Liver (tissue), 8 donors: ENCODE measurements at regions not wholly inside any gene's neighbourhood (a gene's known extent, or its start where the extent isn't known, plus 50 kb on each side); places are given as distances from the start of the nearest gene placed in this dataset.

Experiments
- DNase-seq: peaks from one replicate; pipeline ENCODE4 v3.0.0-alpha.2; 2017; ENCODE audit warnings: low spot score
- H3K27ac ChIP-seq, 2 donors: one replicate each; pipeline ENCODE4 v1.7.0; 2013; ENCODE audit warnings: inconsistent platforms in 2 of 2, low read length in 2 of 2, control low read depth in 1 of 2, low read depth in 1 of 2, mild to moderate bottlenecking in 1 of 2
- H3K27me3 ChIP-seq, 4 donors: one replicate each; pipeline versions ENCODE4 v1.6.1 to v1.7.0; 2013; ENCODE audit warnings: low read length in 3 of 4, inconsistent platforms in 1 of 4, mild to moderate bottlenecking in 1 of 4, moderate library complexity in 1 of 4; ENCODE audit not compliant: control insufficient read depth in 4 of 4, insufficient read depth in 4 of 4
- H3K36me3 ChIP-seq, 4 donors: one replicate each; pipeline versions ENCODE4 v1.6.1 to v1.7.0; 2013; ENCODE audit warnings: low read length in 3 of 4, mild to moderate bottlenecking in 3 of 4, low read depth in 1 of 4, moderate library complexity in 1 of 4; ENCODE audit not compliant: control insufficient read depth in 4 of 4, insufficient read depth in 3 of 4
- H3K4me1 ChIP-seq, 4 donors: one replicate each; pipeline versions ENCODE4 v1.6.1 to v1.7.0; 2013; ENCODE audit warnings: low read length in 3 of 4, mild to moderate bottlenecking in 3 of 4, moderate library complexity in 1 of 4; ENCODE audit not compliant: control insufficient read depth in 4 of 4, insufficient read depth in 4 of 4
- H3K4me3 ChIP-seq, 3 donors: one replicate each; pipeline versions ENCODE4 v1.6.1 to v1.7.0; 2013; ENCODE audit warnings: low read length in 3 of 3, control low read depth in 1 of 3, low read depth in 1 of 3, mild to moderate bottlenecking in 1 of 3
- H3K9ac ChIP-seq, 2 donors: one replicate each; pipeline ENCODE4 v1.7.0; 2013; ENCODE audit warnings: low read length in 2 of 2, mild to moderate bottlenecking in 2 of 2, moderate library complexity in 2 of 2, control low read depth in 1 of 2, low read depth in 1 of 2
- H3K9me3 ChIP-seq, 4 donors: one replicate each; pipeline versions ENCODE4 v1.6.1 to v1.7.0; 2013; ENCODE audit warnings: low read length in 3 of 4; ENCODE audit not compliant: control insufficient read depth in 4 of 4
- ATF3 ChIP-seq: IDR thresholded peaks from 2 replicates; pipeline ENCODE4 v1.6.1; 2016; ENCODE audit warnings: antibody characterized with exemption
- CTCF ChIP-seq: fragments of 150-350 bp; IDR thresholded peaks from 2 replicates; pipeline ENCODE4 v1.5.1; 2017; ENCODE audit warnings: improper control_type of control experiment, low read depth, low read length; ENCODE audit not compliant: missing input control
- EGR1 ChIP-seq, 2 donors: IDR thresholded peaks; 2 replicates each; pipeline ENCODE4 v1.6.1; 2016 to 2018; ENCODE audit warnings: antibody characterized with exemption in 2 of 2, low read depth in 2 of 2
- FOXA1 ChIP-seq: IDR thresholded peaks from 2 replicates; pipeline ENCODE4 v1.6.1; 2016; ENCODE audit warnings: antibody characterized with exemption
- FOXA2 ChIP-seq: IDR thresholded peaks from 2 replicates; pipeline ENCODE4 v1.6.1; 2016; ENCODE audit warnings: antibody characterized with exemption
- GABPA ChIP-seq, 2 donors: IDR thresholded peaks in 1 of 2; conservative IDR thresholded peaks in 1 of 2; 2 replicates each; pipeline ENCODE4 v1.6.1; 2016; ENCODE audit warnings: antibody characterized with exemption in 2 of 2, mild to moderate bottlenecking in 1 of 2, moderate library complexity in 1 of 2
- HNF4G ChIP-seq: IDR thresholded peaks from 2 replicates; pipeline ENCODE4 v1.6.1; 2016; ENCODE audit warnings: antibody characterized with exemption
- JUND ChIP-seq, 2 donors: IDR thresholded peaks; 2 replicates each; pipeline ENCODE4 v1.6.1; 2016; ENCODE audit warnings: antibody characterized with exemption in 2 of 2
- MAX ChIP-seq: IDR thresholded peaks from 2 replicates; pipeline ENCODE4 v1.6.1; 2016; ENCODE audit warnings: antibody characterized with exemption
- NR2F2 ChIP-seq: IDR thresholded peaks from 2 replicates; pipeline ENCODE4 v1.6.1; 2016; ENCODE audit warnings: antibody characterized with exemption
- RAD21 ChIP-seq, 2 donors: IDR thresholded peaks; 2 replicates each; pipeline ENCODE4 v1.6.1; 2016; ENCODE audit warnings: antibody characterized with exemption in 2 of 2, mild to moderate bottlenecking in 2 of 2
- REST ChIP-seq: IDR thresholded peaks from 2 replicates; pipeline ENCODE4 v1.6.1; 2016; ENCODE audit warnings: antibody characterized with exemption, mild to moderate bottlenecking
- RXRA ChIP-seq, 2 donors: IDR thresholded peaks; 2 replicates each; pipeline ENCODE4 v1.6.1; 2017 to 2018; ENCODE audit warnings: antibody characterized with exemption in 2 of 2, mild to moderate bottlenecking in 1 of 2
- SP1 ChIP-seq: IDR thresholded peaks from 2 replicates; pipeline ENCODE4 v1.6.1; 2018; ENCODE audit warnings: antibody characterized with exemption, mild to moderate bottlenecking
- TAF1 ChIP-seq: conservative IDR thresholded peaks from 2 replicates; pipeline ENCODE4 v1.6.1; 2016; ENCODE audit warnings: antibody characterized with exemption, mild to moderate bottlenecking
- YY1 ChIP-seq: IDR thresholded peaks from 2 replicates; pipeline ENCODE4 v1.6.1; 2016; ENCODE audit warnings: antibody characterized with exemption, mild to moderate bottlenecking
- ZBTB33 ChIP-seq: IDR thresholded peaks from 2 replicates; pipeline ENCODE4 v1.6.1; 2016; ENCODE audit warnings: antibody characterized with exemption
- WGBS: extraction: QIAGEN DNeasy Blood & Tissue Kit; methylation state at CpG from one replicate; pipeline ENCODE4 v1.1.7; 2013; 5-methylcytosine and 5-hydroxymethylcytosine counted together
- donor health status: healthy.
- donor health status: healthy.
- donor health status: healthy.
- donor health status: healthy.
- donor health status: healthy.

GRCh38 chr7:91397096-91397495 lies 132.9 kb downstream of the FZD1 start:
- Histone ChIP-seq H3K36me3 (no peaks in the 10 kb centered on the region), H3K27ac (no peak overlapping the region), H3K9me3 (no peaks in the 10 kb centered on the region), H3K4me1 (no peaks in the 10 kb centered on the region), H3K4me3 (no peak overlapping the region), H3K9ac (no peak overlapping the region), H3K27me3 (no peaks in the 10 kb centered on the region)
- no peak for DNase-seq
- TF ChIP-seq NR2F2, result no peak
- no peak for TF ChIP-seq JUND (IDR thresholded peaks at IDR 0.05)
- TF ChIP-seq CTCF, result no peak
- TF ChIP-seq EGR1 (IDR thresholded peaks at IDR 0.05; ENCODE audit: low read depth in 2 of 2), result no peak
- WGBS, result 79% methylated on average over 2 of the region's 2 CpGs

- DNase-seq, result no peak
- no peaks in the 10 kb centered on the region for H3K27me3 ChIP-seq
- no peak overlapping the region for H3K27ac ChIP-seq
- H3K9ac ChIP-seq, result no peak overlapping the region
- H3K36me3 ChIP-seq, result no peaks in the 10 kb centered on the region
- H3K4me3 ChIP-seq, result no peak overlapping the region
- H3K9me3 ChIP-seq, result no peaks in the 10 kb centered on the region
- no peaks in the 10 kb centered on the region for H3K4me1 ChIP-seq
- WGBS, result 21% methylated on average over 2 of the region's 2 CpGs
- no peak for TF ChIP-seq RAD21 (IDR thresholded peaks at IDR 0.05)
- no peak for TF ChIP-seq SP1
- no peak for TF ChIP-seq NR2F2
- TF ChIP-seq FOXA2, result no peak
These were observed 133.4 kb downstream of the FZD1 start for GRCh38 chr7:91397612-91398011.

GRCh38 chr7:91398341-91398740 lies 134.1 kb downstream of the FZD1 start:
- Histone ChIP-seq H3K27ac (no peak overlapping the region), H3K4me1 (no peaks in the 10 kb centered on the region), H3K9me3 (no peaks in the 10 kb centered on the region), H3K27me3 (no peaks in the 10 kb centered on the region), H3K36me3 (no peaks in the 10 kb centered on the region), H3K9ac (no peak overlapping the region), H3K4me3 (no peak overlapping the region)
- no peak for DNase-seq
- no peak for TF ChIP-seq RXRA (IDR thresholded peaks at IDR 0.05)
- TF ChIP-seq HNF4G, result no peak
- TF ChIP-seq YY1, result no peak
- TF ChIP-seq RAD21 (IDR thresholded peaks at IDR 0.05), result no peak
- TF ChIP-seq GABPA (IDR thresholded peaks at IDR 0.05 in 1 of 2, conservative IDR thresholded peaks at IDR 0.05 in 1 of 2), result no peak
- no peak for TF ChIP-seq FOXA1
- no peak for TF ChIP-seq MAX
- TF ChIP-seq ZBTB33, result no peak
- no peak for TF ChIP-seq TAF1
- no peak for TF ChIP-seq SP1
- TF ChIP-seq NR2F2, result no peak
- no peak for TF ChIP-seq EGR1 (IDR thresholded peaks at IDR 0.05; ENCODE audit: low read depth in 2 of 2)
- TF ChIP-seq JUND (IDR thresholded peaks at IDR 0.05), result no peak
- no peak for TF ChIP-seq FOXA2
- TF ChIP-seq CTCF, result no peak
- no peak for TF ChIP-seq ATF3
- TF ChIP-seq REST, result no peak
- WGBS, result 60% methylated on average over 2 of the region's 2 CpGs
